Stimulated activated naive CD8-positive, alpha-beta T cell treated with anti-CD3 and anti-CD28 coated beads, Interleukin-15, amount 100 ng/mL, for 72 hours (primary cell): ENCODE measurements at regions not wholly inside any gene's neighbourhood (a gene's known extent, or its start where the extent isn't known, plus 50 kb on each side); places are given as distances from the start of the nearest gene placed in this dataset.
"Not testable (repeated sequence)": the region's sequence is repeated elsewhere in the genome, so short reads cannot be mapped to it uniquely, and the experiment has no call there.

Experiments used
- ATAC-seq: fragments of 150-1000 bp; cut with Tn5 transposase; 2 replicates; pipeline ENCODE4 v1.10.0; 2021; ENCODE audit warnings: mild to moderate bottlenecking, moderate library complexity
- DNase-seq, 2 donors: peaks; one replicate each; pipeline ENCODE4 v3.0.0; 2021 to 2022
- H3K27ac Mint-ChIP-seq, 2 donors: one replicate each; pipeline ENCODE4 v1.8.0; 2022; ENCODE audit warnings: mild to moderate bottlenecking in 2 of 2, mixed read lengths in 2 of 2, moderate library complexity in 2 of 2
- H3K27me3 Mint-ChIP-seq: one replicate; pipeline ENCODE4 v1.8.0; 2022; ENCODE audit warnings: mixed read lengths
- H3K4me1 Mint-ChIP-seq: one replicate; pipeline ENCODE4 v1.8.0; 2022; ENCODE audit warnings: mild to moderate bottlenecking, mixed read lengths
- H3K4me3 Mint-ChIP-seq, 2 donors: one replicate each; pipeline ENCODE4 v1.8.0; 2022; ENCODE audit warnings: mild to moderate bottlenecking in 2 of 2, mixed read lengths in 2 of 2, moderate library complexity in 1 of 2
- H3K9me3 Mint-ChIP-seq, 2 donors: one replicate each; pipeline ENCODE4 v1.8.0; 2022; ENCODE audit warnings: mixed read lengths in 2 of 2

- no peaks in the 10 kb centered on the region for H3K27me3 Mint-ChIP-seq
- H3K9me3 Mint-ChIP-seq, result peaks cover 14% of the 10 kb centered on the region in 2 donors
- H3K27ac Mint-ChIP-seq, result no peak overlapping the region
- no peak for DNase-seq
- ATAC-seq, result no peak
- H3K4me3 Mint-ChIP-seq, result no peak overlapping the region
- H3K4me1 Mint-ChIP-seq, result no peaks in the 10 kb centered on the region
Observed at GRCh38 chr11:38935941-38936340, 2337.9 kb upstream of the RAG2 start.

GRCh38 chr11:38927993-38928392 is 2330.0 kb upstream of the RAG2 start:
- Mint-ChIP-seq H3K4me3 (no peak overlapping the region), H3K27ac (no peak overlapping the region), H3K4me1 (no peaks in the 10 kb centered on the region), H3K9me3 (peaks cover 5 to 6% of the 10 kb centered on the region in 2 donors), H3K27me3 (no peaks in the 10 kb centered on the region)
- DNase-seq (no peak), ATAC-seq (no peak)

GRCh38 chr11:38924644-38925043 is 2326.6 kb upstream of the RAG2 start:
- H3K27ac Mint-ChIP-seq, result no peak overlapping the region
- H3K4me1 Mint-ChIP-seq, result no peaks in the 10 kb centered on the region
- ATAC-seq, result no peak
- H3K4me3 Mint-ChIP-seq, result no peak overlapping the region
- H3K27me3 Mint-ChIP-seq, result no peaks in the 10 kb centered on the region
- peaks cover 7 to 10% of the 10 kb centered on the region in 2 donors for H3K9me3 Mint-ChIP-seq
- no peak for DNase-seq

GRCh38 chr11:38900211-38900610 is 2302.2 kb upstream of the RAG2 start:
- Mint-ChIP-seq H3K9me3 (peaks cover 6 to 14% of the 10 kb centered on the region in 2 donors), H3K4me1 (no peaks in the 10 kb centered on the region), H3K27ac (no peak overlapping the region), H3K4me3 (no peak overlapping the region), H3K27me3 (no peaks in the 10 kb centered on the region)
- no peak for DNase-seq
- no peak for ATAC-seq

GRCh38 chr11:38894201-38894600 is 2296.2 kb upstream of the RAG2 start:
- not testable (repeated sequence) for ATAC-seq, H3K4me1 Mint-ChIP-seq, H3K27me3 Mint-ChIP-seq, DNase-seq, H3K27ac Mint-ChIP-seq, H3K4me3 Mint-ChIP-seq
- H3K9me3 Mint-ChIP-seq, result peaks cover 11 to 21% of the 10 kb centered on the region in 2 donors

- no peak overlapping the region for H3K4me3 Mint-ChIP-seq
- no peak overlapping the region for H3K27ac Mint-ChIP-seq
- no peaks in the 10 kb centered on the region for H3K4me1 Mint-ChIP-seq
- ATAC-seq (no peak), DNase-seq (no peak)
- no peaks in the 10 kb centered on the region for H3K27me3 Mint-ChIP-seq
- H3K9me3 Mint-ChIP-seq, result peaks cover 4 to 7% of the 10 kb centered on the region in 2 donors
Observed at GRCh38 chr11:38884145-38884865, 2286.3 kb upstream of the RAG2 start.

- H3K4me1 Mint-ChIP-seq, result no peaks in the 10 kb centered on the region
- no peak overlapping the region for H3K27ac Mint-ChIP-seq
- peaks cover 13 to 31% of the 10 kb centered on the region in 2 donors for H3K9me3 Mint-ChIP-seq
- no peak overlapping the region for H3K4me3 Mint-ChIP-seq
- ATAC-seq (no peak), DNase-seq (no peak)
- no peaks in the 10 kb centered on the region for H3K27me3 Mint-ChIP-seq
Observed at GRCh38 chr11:38867338-38867737, 2269.3 kb upstream of the RAG2 start.

- Mint-ChIP-seq H3K27me3 (no peaks in the 10 kb centered on the region), H3K9me3 (peaks cover 13 to 40% of the 10 kb centered on the region in 2 donors), H3K4me3 (no peak overlapping the region), H3K4me1 (no peaks in the 10 kb centered on the region), H3K27ac (no peak overlapping the region)
- ATAC-seq, result no peak
- no peak for DNase-seq
Observed at GRCh38 chr11:38865922-38866321, 2267.9 kb upstream of the RAG2 start.

- ATAC-seq (no peak), DNase-seq (no peak)
- H3K27me3 Mint-ChIP-seq, result no peaks in the 10 kb centered on the region
- no peak overlapping the region for H3K4me3 Mint-ChIP-seq
- no peaks in the 10 kb centered on the region for H3K4me1 Mint-ChIP-seq
- peaks cover 9 to 10% of the 10 kb centered on the region in 2 donors for H3K9me3 Mint-ChIP-seq
- H3K27ac Mint-ChIP-seq, result no peak overlapping the region
Observed at GRCh38 chr11:38842991-38843390, 2245.0 kb upstream of the RAG2 start.

- DNase-seq (no peak), ATAC-seq (no peak)
- Mint-ChIP-seq H3K27ac (no peak overlapping the region), H3K9me3 (peaks cover 4 to 6% of the 10 kb centered on the region in 2 donors), H3K27me3 (no peaks in the 10 kb centered on the region), H3K4me3 (no peak overlapping the region), H3K4me1 (no peaks in the 10 kb centered on the region)
Observed at GRCh38 chr11:38839071-38839470, 2241.0 kb upstream of the RAG2 start.

- H3K27me3 Mint-ChIP-seq, result no peaks in the 10 kb centered on the region
- no peak overlapping the region for H3K27ac Mint-ChIP-seq
- no peak overlapping the region for H3K4me3 Mint-ChIP-seq
- no peaks in the 10 kb centered on the region for H3K4me1 Mint-ChIP-seq
- peaks cover 0 to 11% of the 10 kb centered on the region in 2 donors for H3K9me3 Mint-ChIP-seq
- ATAC-seq, result no peak
- DNase-seq, result no peak
Observed at GRCh38 chr11:38835966-38836365, 2237.9 kb upstream of the RAG2 start.

GRCh38 chr11:38824573-38824972 is 2226.5 kb upstream of the RAG2 start:
- Mint-ChIP-seq H3K4me1 (no peaks in the 10 kb centered on the region), H3K9me3 (peaks cover 29 to 48% of the 10 kb centered on the region in 2 donors), H3K4me3 (no peak overlapping the region), H3K27ac (no peak overlapping the region), H3K27me3 (no peaks in the 10 kb centered on the region)
- ATAC-seq (no peak), DNase-seq (no peak)

GRCh38 chr11:38821786-38822185 is 2223.8 kb upstream of the RAG2 start:
- H3K27ac Mint-ChIP-seq, H3K27me3 Mint-ChIP-seq, H3K4me1 Mint-ChIP-seq, DNase-seq, ATAC-seq, H3K4me3 Mint-ChIP-seq: not testable (repeated sequence)
- H3K9me3 Mint-ChIP-seq, result peaks cover 12 to 47% of the 10 kb centered on the region in 2 donors

GRCh38 chr11:38819981-38820380 is 2221.9 kb upstream of the RAG2 start:
- ATAC-seq (no peak), DNase-seq (no peak)
- no peak overlapping the region for H3K27ac Mint-ChIP-seq
- H3K9me3 Mint-ChIP-seq, result peaks cover 2 to 42% of the 10 kb centered on the region in 2 donors
- H3K4me1 Mint-ChIP-seq, result no peaks in the 10 kb centered on the region
- H3K27me3 Mint-ChIP-seq, result no peaks in the 10 kb centered on the region
- H3K4me3 Mint-ChIP-seq, result no peak overlapping the region

- no peaks in the 10 kb centered on the region for H3K27me3 Mint-ChIP-seq
- no peaks in the 10 kb centered on the region for H3K4me1 Mint-ChIP-seq
- no peak for DNase-seq
- no peak overlapping the region for H3K27ac Mint-ChIP-seq
- no peak for ATAC-seq
- H3K9me3 Mint-ChIP-seq, result peaks cover 0 to 33% of the 10 kb centered on the region in 2 donors
- no peak overlapping the region for H3K4me3 Mint-ChIP-seq
Observed at GRCh38 chr11:38818720-38819119, 2220.7 kb upstream of the RAG2 start.

- DNase-seq (no peak), ATAC-seq (no peak)
- Mint-ChIP-seq H3K27ac (no peak overlapping the region), H3K27me3 (no peaks in the 10 kb centered on the region), H3K4me3 (no peak overlapping the region), H3K4me1 (no peaks in the 10 kb centered on the region), H3K9me3 (peaks cover 5 to 20% of the 10 kb centered on the region in 2 donors)
Observed at GRCh38 chr11:38814670-38815069, 2216.6 kb upstream of the RAG2 start.

GRCh38 chr11:38809521-38809920 is 2211.5 kb upstream of the RAG2 start:
- DNase-seq, result no peak
- Mint-ChIP-seq H3K4me3 (no peak overlapping the region), H3K4me1 (no peaks in the 10 kb centered on the region), H3K27ac (no peak overlapping the region), H3K9me3 (peaks cover 6 to 9% of the 10 kb centered on the region in 2 donors), H3K27me3 (no peaks in the 10 kb centered on the region)
- no peak for ATAC-seq
